IMR-90 (cell line): ENCODE measurements at regions not wholly inside any gene's neighbourhood (a gene's known extent, or its start where the extent isn't known, plus 50 kb on each side); places are given as distances from the start of the nearest gene placed in this dataset.

Experiments used
- ATAC-seq: fragments of 200-7000 bp; cut with Tn5 transposase; 2 replicates; pipeline ENCODE4 v1.9.1; 2020; ENCODE audit warnings: low read depth, mild to moderate bottlenecking, moderate library complexity
- BruUV-seq: library from RNA; stranded (reverse); fragments of 400-500 nt; replicated peaks from 2 replicates; lab custom pipeline; 2021; lab: Mats Ljungman, UMichigan
- CTCF ChIA-PET: fragments of 300-600 bp; formaldehyde crosslinking; extraction: SDS; loops from one replicate; lab custom pipeline; 2021; ENCODE audit warnings: antibody characterized with exemption; lab: Yijun Ruan, JAX
- POLR2A ChIA-PET: fragments of 300-600 bp; sonication (Branson Sonifier 250); formaldehyde crosslinking; loops from one replicate; lab custom pipeline; 2022; ENCODE audit warnings: antibody characterized with exemption; ENCODE audit not compliant: unreplicated experiment; lab: Charles Lee
- DNase-seq: peaks from one replicate; pipeline ENCODE4 v3.0.0; 2013
- H2AFZ ChIP-seq: replicated peaks from 2 replicates; pipeline ENCODE3; 2013; ENCODE audit warnings: low read length, mild to moderate bottlenecking; ENCODE audit not compliant: poor library complexity
- H2AK5ac ChIP-seq: 2 replicates; pipeline ENCODE4 v1.6.1; 2013; ENCODE audit warnings: low read depth, low read length, inconsistent platforms
- H2AK9ac ChIP-seq: replicated peaks from 2 replicates; pipeline ENCODE3; 2013; ENCODE audit warnings: mild to moderate bottlenecking, low read depth, low read length, moderate library complexity; ENCODE audit not compliant: poor library complexity
- H2BK120ac ChIP-seq: 2 replicates; pipeline ENCODE4 v1.6.1; 2013; ENCODE audit warnings: low read depth, low read length, inconsistent platforms
- H2BK15ac ChIP-seq: 3 replicates; pipeline ENCODE4 v1.6.1; 2013; ENCODE audit warnings: low read depth, low read length, inconsistent platforms
- H2BK20ac ChIP-seq: 2 replicates; pipeline ENCODE4 v1.6.1; 2013; ENCODE audit warnings: low read depth, mild to moderate bottlenecking, inconsistent platforms, low read length, moderate library complexity
- H2BK5ac ChIP-seq: 2 replicates; pipeline ENCODE4 v1.6.1; 2013; ENCODE audit warnings: mild to moderate bottlenecking, low read depth, low read length, inconsistent platforms; ENCODE audit not compliant: poor library complexity, severe bottlenecking
- H3K14ac ChIP-seq: replicated peaks from 2 replicates; pipeline ENCODE4 v1.6.1; 2013; ENCODE audit warnings: low read depth, low read length, inconsistent platforms
- H3K18ac ChIP-seq: 2 replicates; pipeline ENCODE4 v1.6.1; 2013; ENCODE audit warnings: low read depth, low read length, control low read depth
- H3K23ac ChIP-seq: 2 replicates; pipeline ENCODE4 v1.6.1; 2013; ENCODE audit warnings: low read depth, low read length, inconsistent platforms
- H3K27ac ChIP-seq: 2 replicates; pipeline ENCODE4 v1.5.1; 2013; ENCODE audit warnings: mild to moderate bottlenecking, control low read depth, low read length; ENCODE audit not compliant: insufficient read depth
- H3K27me3 ChIP-seq: 2 replicates; pipeline ENCODE4 v1.6.1; 2013; ENCODE audit warnings: low read length; ENCODE audit not compliant: control insufficient read depth, insufficient read depth
- H3K36me3 ChIP-seq: 2 replicates; pipeline ENCODE4 v1.6.1; 2013; ENCODE audit warnings: low read length, mixed read lengths; ENCODE audit not compliant: control insufficient read depth, insufficient read depth
- H3K4ac ChIP-seq: 2 replicates; pipeline ENCODE4 v1.6.1; 2013; ENCODE audit warnings: low read depth, low read length, inconsistent platforms
- H3K4me1 ChIP-seq: 2 replicates; pipeline ENCODE4 v1.6.1; 2013; ENCODE audit warnings: low read length, mixed read lengths; ENCODE audit not compliant: control insufficient read depth, insufficient read depth
- H3K4me2 ChIP-seq: 2 replicates; pipeline ENCODE4 v1.6.1; 2013; ENCODE audit warnings: low read depth, mild to moderate bottlenecking, control low read depth, low read length, moderate library complexity
- H3K4me3 ChIP-seq: 2 replicates; pipeline ENCODE4 v1.5.1; 2013; ENCODE audit warnings: low read depth, mild to moderate bottlenecking, control low read depth, low read length, moderate library complexity; ENCODE audit not compliant: insufficient read depth
- H3K56ac ChIP-seq: 2 replicates; pipeline ENCODE4 v1.6.1; 2013; ENCODE audit warnings: low read length, inconsistent platforms; ENCODE audit not compliant: insufficient read depth; ENCODE audit errors: extremely low read depth
- H3K79me1 ChIP-seq, 2 experiments: 2 replicates each; pipeline ENCODE4 v1.6.1; 2013; ENCODE audit warnings: low read length in 2 of 2, inconsistent platforms in 1 of 2, low read depth in 1 of 2
- H3K9ac ChIP-seq: 2 replicates; pipeline ENCODE4 v1.6.1; 2013; ENCODE audit warnings: low read depth, low read length, control low read depth
- H3K9me1 ChIP-seq: 2 replicates; pipeline ENCODE4 v1.6.1; 2013; ENCODE audit warnings: low read length, inconsistent platforms; ENCODE audit not compliant: insufficient read depth
- H3K9me3 ChIP-seq: 2 replicates; pipeline ENCODE4 v1.6.1; 2013; ENCODE audit warnings: low read length; ENCODE audit not compliant: control insufficient read depth, insufficient read depth
- H4K20me1 ChIP-seq: 2 replicates; pipeline ENCODE4 v1.6.1; 2013; ENCODE audit warnings: low read length, inconsistent platforms; ENCODE audit not compliant: insufficient read depth
- H4K5ac ChIP-seq: 2 replicates; pipeline ENCODE4 v1.6.1; 2013; ENCODE audit warnings: mild to moderate bottlenecking, low read depth, low read length, control low read depth
- H4K8ac ChIP-seq, 2 experiments: 2 replicates each; pipeline ENCODE4 v1.6.1; 2013; ENCODE audit warnings: low read depth in 2 of 2, low read length in 2 of 2, control low read depth in 1 of 2, inconsistent platforms in 1 of 2
- H4K91ac ChIP-seq: 2 replicates; pipeline ENCODE4 v1.6.1; 2013; ENCODE audit warnings: low read depth, low read length, inconsistent platforms; ENCODE audit not compliant: insufficient read depth
- MXI1 ChIP-seq: IDR thresholded peaks from 2 replicates; pipeline ENCODE4 v1.6.1; 2012; ENCODE audit warnings: low read depth, mild to moderate bottlenecking, low read length, moderate library complexity, borderline replicate concordance
- RAD21 ChIP-seq: IDR thresholded peaks from 2 replicates; pipeline ENCODE4 v1.6.1; 2012; ENCODE audit warnings: low read length, improper control_type of control experiment
- WGBS, 2 experiments: methylation state at CpG; one replicate each; pipeline versions ENCODE4 v1.1.5 to v1.1.7; 2013; ENCODE audit warnings: missing lambda C conversion rate in 2 of 2; ENCODE audit not compliant: insufficient read length in 1 of 2; ENCODE audit errors: extremely low coverage in 2 of 2; 5-methylcytosine and 5-hydroxymethylcytosine counted together
- dilution Hi-C: fragments of 300-500 bp; cut with HindIII; formaldehyde crosslinking; loops from one replicate; pipeline ENCODE4 v1.14.3; 2018; ENCODE audit warnings: low sequenced_read_pairs; ENCODE audit not compliant: unreplicated experiment
- in situ Hi-C: fragments of 300-500 bp; cut with MboI; formaldehyde crosslinking; loops from 3 replicates; pipeline ENCODE4 v1.14.3; 2019; ENCODE audit warnings: low sequenced_read_pairs, inconsistent platforms, mixed read lengths
- intact Hi-C: fragments of 100-400 bp; cut with micrococcal nuclease; formaldehyde crosslinking; loops from 2 replicates; pipeline ENCODE4 v1.10.0; 2022

DNA sequence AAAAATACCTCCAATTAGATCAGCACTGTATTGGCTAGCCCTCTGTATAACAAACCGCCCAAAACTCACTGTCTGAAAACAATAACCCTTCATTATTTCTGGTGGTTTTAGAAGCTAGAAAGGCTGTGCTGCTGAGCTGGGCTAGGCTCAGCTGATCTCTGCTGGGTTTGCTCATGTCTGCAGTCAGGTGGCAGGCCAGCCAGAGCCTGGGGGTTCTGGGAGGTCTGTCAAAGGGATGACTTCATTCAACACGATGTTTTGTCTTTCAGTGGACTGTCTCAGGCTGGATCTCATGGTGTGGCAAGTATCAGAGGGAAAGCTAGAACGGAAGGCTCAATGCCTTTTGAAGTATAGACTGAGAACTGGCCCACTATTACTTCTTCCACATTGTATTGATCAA, 335.1 kb upstream of the DMAC1 start:
- WGBS, 2 experiments, result no CpG with 5 or more reads among the region's 3 CpGs
- Histone ChIP-seq H3K4me1 (no peaks in the 10 kb centered on the region), H4K5ac (no peak overlapping the region), H3K36me3 (no peaks in the 10 kb centered on the region), H3K14ac (no peak overlapping the region), H3K9me3 (peaks cover 7% of the 10 kb centered on the region; the same call in 1 of the 2 replicates), H2AK9ac (no peak overlapping the region), H3K4ac (no peak overlapping the region), H2BK20ac (no peak overlapping the region), H4K8ac (no peak overlapping the region), H2BK120ac (no peak overlapping the region), H2AK5ac (no peak overlapping the region), H3K4me3 (no peak overlapping the region), H4K20me1 (no peaks in the 10 kb centered on the region), H2BK5ac (no peak overlapping the region), H4K91ac (no peak overlapping the region), H3K9ac (no peak overlapping the region), H3K79me1 (no peaks in the 10 kb centered on the region), H2BK15ac (no peak overlapping the region), H2AFZ (no peak overlapping the region), H3K27me3 (no peaks in the 10 kb centered on the region), H3K18ac (no peak overlapping the region), H3K9me1 (no peaks in the 10 kb centered on the region), H3K56ac (no peak overlapping the region), H3K23ac (no peak overlapping the region), H3K27ac (no peak overlapping the region), H3K4me2 (no peak overlapping the region)
- dilution Hi-C loops, result no loop called here
- TF ChIP-seq RAD21 (no peak), MXI1 (no peak)
- in situ Hi-C loops, result no loop called here
- DNase-seq (no peak), ATAC-seq (no peak)
- ChIA-PET POLR2A (no interaction called here), CTCF (no interaction called here)
- no TSS peak for BruUV-seq
- intact Hi-C loops, result no loop called here
